Kidney (tissue), 13 donors: ENCODE measurements at regions not wholly inside any gene's neighbourhood (a gene's known extent, or its start where the extent isn't known, plus 50 kb on each side); places are given as distances from the start of the nearest gene placed in this dataset.

Source experiments
- DNase-seq, 5 donors: peaks; one replicate each; pipeline ENCODE4 v3.0.0-alpha.2; 2013 to 2020
- FAIRE-seq: peaks from 2 replicates; lab custom pipeline; 2012; peaks lifted over from hg19 to GRCh38; lab: Jason Lieb, UNC
- H3K27ac ChIP-seq, 2 donors: one replicate each; pipeline ENCODE4 v1.7.0; 2013; ENCODE audit warnings: low read depth in 2 of 2, low read length in 2 of 2, inconsistent platforms in 1 of 2
- H3K27me3 ChIP-seq: one replicate; pipeline ENCODE4 v1.7.1; 2013; ENCODE audit warnings: low read length, inconsistent platforms; ENCODE audit not compliant: control insufficient read depth, insufficient read depth
- H3K36me3 ChIP-seq, 3 donors: one replicate each; pipeline versions ENCODE4 v1.7.0 to v1.7.1; 2013; ENCODE audit warnings: low read length in 3 of 3, control low read depth in 1 of 3, inconsistent platforms in 1 of 3; ENCODE audit not compliant: insufficient read depth in 3 of 3, control insufficient read depth in 2 of 3
- H3K4me1 ChIP-seq, 3 donors: one replicate each; pipeline versions ENCODE4 v1.7.0 to v1.7.1; 2013; ENCODE audit warnings: low read length in 3 of 3, inconsistent platforms in 1 of 3, low read depth in 1 of 3; ENCODE audit not compliant: control insufficient read depth in 2 of 3, insufficient read depth in 2 of 3
- H3K4me3 ChIP-seq, 3 donors: one replicate each; pipeline versions ENCODE4 v1.7.0 to v1.8.1; 2013; ENCODE audit warnings: low read length in 3 of 3, control low read depth in 1 of 3, inconsistent platforms in 1 of 3
- H3K9ac ChIP-seq, 3 donors: one replicate each; pipeline versions ENCODE4 v1.7.0 to v1.7.1; 2013; ENCODE audit warnings: low read length in 3 of 3, control low read depth in 1 of 3, inconsistent platforms in 1 of 3
- H3K9me3 ChIP-seq, 3 donors: one replicate each; pipeline versions ENCODE4 v1.7.0 to v1.7.1; 2013; ENCODE audit warnings: low read length in 3 of 3, control low read depth in 1 of 3, inconsistent platforms in 1 of 3; ENCODE audit not compliant: control insufficient read depth in 2 of 3, insufficient read depth in 1 of 3
- CTCF ChIP-seq: IDR thresholded peaks from 3 replicates; pipeline ENCODE4 v1.5.1; 2012; ENCODE audit warnings: mild to moderate bottlenecking, moderate library complexity, borderline replicate concordance; ENCODE audit not compliant: insufficient read depth; ENCODE audit errors: extremely low read depth
- intact Hi-C: fragments of 100-400 bp; cut with DNase I; formaldehyde crosslinking; loops from one replicate; pipeline ENCODE4 v1.11.1; 2022
- donor health status: control.
- donor health status: control.
- donor health status: control.
- donor health status: control.
- donor health status: control.
- donor health status: DM: yes; HTN: yes; CAD: no.
- donor health status: Normal renal cell carcinoma (clear cell type).

GRCh38 chr3:3589715-3590130 lies 209.5 kb upstream of the LRRN1 start:
- peaks cover 0 to 3% (median 0%) of the 10 kb centered on the region in 3 donors for H3K9me3 ChIP-seq
- no peaks in the 10 kb centered on the region for H3K36me3 ChIP-seq
- intact Hi-C loops = no loop called here
- no peak overlapping the region for H3K27ac ChIP-seq
- TF ChIP-seq CTCF = no peak
- H3K27me3 ChIP-seq = no peaks in the 10 kb centered on the region
- H3K4me3 ChIP-seq = no peak overlapping the region
- H3K9ac ChIP-seq = no peak overlapping the region
- peaks cover 0 to 3% (median 0%) of the 10 kb centered on the region in 3 donors for H3K4me1 ChIP-seq
- no peak for FAIRE-seq
- DNase-seq = no peak

GRCh38 chr3:3587647-3587972 lies 211.6 kb upstream of the LRRN1 start:
- no peak for TF ChIP-seq CTCF

GRCh38 chr3:3586843-3587646 lies 212.2 kb upstream of the LRRN1 start:
- no peak overlapping the region for H3K4me3 ChIP-seq
- H3K9me3 ChIP-seq = no peaks in the 10 kb centered on the region
- DNase-seq (peak in 3 of 5 donors; percentile 35 to 76 (median 74)), FAIRE-seq (no peak)
- H3K9ac ChIP-seq = no peak overlapping the region
- intact Hi-C loops = no loop called here
- H3K4me1 ChIP-seq = peaks cover 0 to 3% (median 0%) of the 10 kb centered on the region in 3 donors
- no peaks in the 10 kb centered on the region for H3K27me3 ChIP-seq
- no peak for TF ChIP-seq CTCF
- no peaks in the 10 kb centered on the region for H3K36me3 ChIP-seq
- no peak overlapping the region for H3K27ac ChIP-seq

More at GRCh38 chr3:3587647-3587972, 211.6 kb upstream of the LRRN1 start:
- DNase-seq = no peak
- no peak overlapping the region for H3K9ac ChIP-seq
- peaks cover 0 to 3% (median 0%) of the 10 kb centered on the region in 3 donors for H3K4me1 ChIP-seq
- no peak for FAIRE-seq
- H3K36me3 ChIP-seq = no peaks in the 10 kb centered on the region
- intact Hi-C loops = no loop called here
- no peak overlapping the region for H3K4me3 ChIP-seq
- H3K27me3 ChIP-seq = no peaks in the 10 kb centered on the region
- H3K9me3 ChIP-seq = peaks cover 0 to 1% (median 0%) of the 10 kb centered on the region in 3 donors
- no peak overlapping the region for H3K27ac ChIP-seq
